Nephron (organoid): ENCODE measurements at regions not wholly inside any gene's neighbourhood (a gene's known extent, or its start where the extent isn't known, plus 50 kb on each side); places are given as distances from the start of the nearest gene placed in this dataset.

Experiments used
- H3K27ac Mint-ChIP-seq, 3 experiments: 2 replicates each; pipeline ENCODE4 v1.8.0; 2020; ENCODE audit warnings: mixed read lengths in 3 of 3, mild to moderate bottlenecking in 2 of 3, moderate library complexity in 1 of 3
- H3K27me3 Mint-ChIP-seq: 2 replicates; pipeline ENCODE4 v1.8.0; 2021; ENCODE audit warnings: low read depth, mild to moderate bottlenecking, moderate library complexity, mixed read lengths
- H3K36me3 Mint-ChIP-seq: 2 replicates; pipeline ENCODE4 v1.8.0; 2020; ENCODE audit warnings: low read depth, mixed read lengths
- H3K4me1 Mint-ChIP-seq: 2 replicates; pipeline ENCODE4 v1.8.0; 2020; ENCODE audit warnings: mixed read lengths
- H3K4me3 Mint-ChIP-seq, 3 experiments: 2 replicates each; pipeline ENCODE4 v1.8.0; 2020; ENCODE audit warnings: mild to moderate bottlenecking in 3 of 3, mixed read lengths in 3 of 3, moderate library complexity in 2 of 3
- H3K9me3 Mint-ChIP-seq: 2 replicates; pipeline ENCODE4 v1.8.0; 2020; ENCODE audit warnings: mixed read lengths
- CTCF ChIP-seq, 3 experiments: fragments of 200-600 bp; sonication (generic); IDR thresholded peaks; one replicate each; pipeline ENCODE4 v1.5.0; 2021; ENCODE audit warnings: antibody characterized with exemption in 3 of 3; ENCODE audit not compliant: unreplicated experiment in 3 of 3

GRCh38 chr2:134170700-134171099 is 83.2 kb upstream of the MGAT5 start:
- H3K4me3 Mint-ChIP-seq = no peak overlapping the region
- no peak for TF ChIP-seq CTCF (IDR thresholded peaks at IDR 0.05; ENCODE audit: unreplicated experiment in 3 of 3)
- H3K4me1 Mint-ChIP-seq = peaks cover 29% of the 10 kb centered on the region
- no peaks in the 10 kb centered on the region for H3K9me3 Mint-ChIP-seq
- H3K27me3 Mint-ChIP-seq = no peaks in the 10 kb centered on the region
- no peak overlapping the region for H3K27ac Mint-ChIP-seq
- no peaks in the 10 kb centered on the region for H3K36me3 Mint-ChIP-seq

GRCh38 chr2:134173338-134174016 is 80.4 kb upstream of the MGAT5 start:
- H3K36me3 Mint-ChIP-seq = no peaks in the 10 kb centered on the region
- H3K9me3 Mint-ChIP-seq = no peaks in the 10 kb centered on the region
- peak overlapping the region in 1 of 3 experiments; percentile 14 for H3K4me3 Mint-ChIP-seq
- peak overlapping the region; percentile 4 to 70 (median 67) for H3K27ac Mint-ChIP-seq
- H3K4me1 Mint-ChIP-seq = peaks cover 52% of the 10 kb centered on the region
- no peaks in the 10 kb centered on the region for H3K27me3 Mint-ChIP-seq
- TF ChIP-seq CTCF (IDR thresholded peaks at IDR 0.05; ENCODE audit: unreplicated experiment in 3 of 3) = no peak

- TF ChIP-seq CTCF (IDR thresholded peaks at IDR 0.05; ENCODE audit: unreplicated experiment in 3 of 3) = no peak
- Mint-ChIP-seq H3K9me3 (no peaks in the 10 kb centered on the region), H3K4me1 (peaks cover 57% of the 10 kb centered on the region), H3K27ac (no peak overlapping the region), H3K36me3 (no peaks in the 10 kb centered on the region), H3K4me3 (no peak overlapping the region), H3K27me3 (no peaks in the 10 kb centered on the region)
Measured at GRCh38 chr2:134174711-134175110, 79.2 kb upstream of the MGAT5 start.

GRCh38 chr2:134175834-134176233 is 78.0 kb upstream of the MGAT5 start:
- Mint-ChIP-seq H3K9me3 (no peaks in the 10 kb centered on the region), H3K4me3 (no peak overlapping the region), H3K36me3 (no peaks in the 10 kb centered on the region), H3K27me3 (no peaks in the 10 kb centered on the region), H3K4me1 (peaks cover 57% of the 10 kb centered on the region), H3K27ac (no peak overlapping the region)
- no peak for TF ChIP-seq CTCF (IDR thresholded peaks at IDR 0.05; ENCODE audit: unreplicated experiment in 3 of 3)

GRCh38 chr2:134177351-134177931 is 76.4 kb upstream of the MGAT5 start:
- H3K9me3 Mint-ChIP-seq = no peaks in the 10 kb centered on the region
- peaks cover 47% of the 10 kb centered on the region for H3K4me1 Mint-ChIP-seq
- peak overlapping the region; percentile 20 to 69 (median 45) for H3K27ac Mint-ChIP-seq
- peak overlapping the region in 1 of 3 experiments; percentile 25 for H3K4me3 Mint-ChIP-seq
- H3K27me3 Mint-ChIP-seq = no peaks in the 10 kb centered on the region
- no peaks in the 10 kb centered on the region for H3K36me3 Mint-ChIP-seq
- no peak for TF ChIP-seq CTCF (IDR thresholded peaks at IDR 0.05; ENCODE audit: unreplicated experiment in 3 of 3)
